ENCODE measurements at regions not wholly inside any gene's neighbourhood (a gene's known extent, or its start where the extent isn't known, plus 50 kb on each side); places are given as distances from the start of the nearest gene placed in this dataset.

DNA sequence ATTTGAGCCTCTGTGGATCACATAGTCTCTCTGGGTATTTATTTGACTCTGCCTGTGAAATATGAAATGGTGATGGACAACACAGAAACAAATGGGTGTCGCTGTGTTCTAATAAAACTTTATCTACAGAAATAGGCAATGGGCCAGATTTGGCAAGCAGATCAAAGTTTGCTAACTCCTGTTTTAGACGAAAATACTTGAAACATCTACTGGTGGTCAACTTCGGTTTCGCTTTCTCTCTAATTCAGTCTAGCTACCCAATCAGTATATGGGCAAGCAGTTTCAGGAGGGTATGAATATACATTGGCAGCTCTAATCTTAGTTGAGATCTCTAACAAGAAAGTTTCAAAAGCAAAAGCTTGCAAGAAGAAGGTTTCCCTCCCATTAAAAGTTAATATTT lies 60.1 kb upstream of the DYNLRB2 start:
- no peak for ATAC-seq
- TF ChIP-seq BACH2 (CRISPR knock-in tag; IDR thresholded peaks at IDR 0.05; ENCODE audit: borderline replicate concordance) (no peak), ZNF565 (CRISPR knock-in tag; conservative IDR thresholded peaks at IDR 0.05; ENCODE audit: low read depth) (no peak)

DNA sequence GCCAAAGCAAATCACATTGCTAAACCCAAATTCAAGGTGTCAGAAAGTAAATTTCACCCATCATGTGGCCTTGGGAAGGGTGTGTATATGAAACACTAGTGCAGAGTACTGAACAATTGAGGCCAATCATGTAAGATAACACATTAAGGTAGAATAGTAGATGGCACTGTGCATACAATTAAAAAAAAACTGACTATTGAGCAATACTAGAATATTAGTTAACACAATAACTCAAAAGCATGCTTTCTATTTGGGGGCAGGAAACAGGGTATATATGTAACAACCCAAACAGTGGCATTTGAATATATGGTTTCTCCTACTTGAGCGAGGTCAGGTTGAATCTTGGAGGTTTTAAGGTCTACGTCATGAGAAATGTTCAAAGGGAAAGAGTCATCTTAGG lies 63.0 kb upstream of the DYNLRB2 start:
- no peak for ATAC-seq
- no peak for TF ChIP-seq ARNTL (CRISPR knock-in tag; IDR thresholded peaks at IDR 0.05; ENCODE audit: borderline replicate concordance, low read depth)
- TF ChIP-seq ZNF70 (CRISPR knock-in tag; IDR thresholded peaks at IDR 0.05): no peak
- no peak for TF ChIP-seq ZFP3 (CRISPR knock-in tag; IDR thresholded peaks at IDR 0.05)
- TF ChIP-seq GLIS3 (CRISPR knock-in tag; IDR thresholded peaks at IDR 0.05): no peak
- no peak for TF ChIP-seq PPARA (CRISPR knock-in tag; IDR thresholded peaks at IDR 0.05; ENCODE audit: borderline replicate concordance)
- TF ChIP-seq SNAI2 (CRISPR knock-in tag; IDR thresholded peaks at IDR 0.05): no peak
- TF ChIP-seq, protein P1, sequence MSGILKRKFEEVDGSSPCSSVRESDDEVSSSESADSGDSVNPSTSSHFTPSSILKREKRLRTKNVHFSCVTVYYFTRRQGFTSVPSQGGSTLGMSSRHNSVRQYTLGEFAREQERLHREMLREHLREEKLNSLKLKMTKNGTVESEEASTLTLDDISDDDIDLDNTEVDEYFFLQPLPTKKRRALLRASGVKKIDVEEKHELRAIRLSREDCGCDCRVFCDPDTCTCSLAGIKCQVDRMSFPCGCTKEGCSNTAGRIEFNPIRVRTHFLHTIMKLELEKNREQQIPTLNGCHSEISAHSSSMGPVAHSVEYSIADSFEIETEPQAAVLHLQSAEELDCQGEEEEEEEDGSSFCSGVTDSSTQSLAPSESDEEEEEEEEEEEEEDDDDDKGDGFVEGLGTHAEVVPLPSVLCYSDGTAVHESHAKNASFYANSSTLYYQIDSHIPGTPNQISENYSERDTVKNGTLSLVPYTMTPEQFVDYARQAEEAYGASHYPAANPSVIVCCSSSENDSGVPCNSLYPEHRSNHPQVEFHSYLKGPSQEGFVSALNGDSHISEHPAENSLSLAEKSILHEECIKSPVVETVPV (CRISPR knock-in tag; IDR thresholded peaks at IDR 0.05): no peak
- TF ChIP-seq ZFP30 (CRISPR knock-in tag; IDR thresholded peaks at IDR 0.05): no peak
- no peak for TF ChIP-seq BACH2 (CRISPR knock-in tag; IDR thresholded peaks at IDR 0.05; ENCODE audit: borderline replicate concordance)
- TF ChIP-seq, protein P2, sequence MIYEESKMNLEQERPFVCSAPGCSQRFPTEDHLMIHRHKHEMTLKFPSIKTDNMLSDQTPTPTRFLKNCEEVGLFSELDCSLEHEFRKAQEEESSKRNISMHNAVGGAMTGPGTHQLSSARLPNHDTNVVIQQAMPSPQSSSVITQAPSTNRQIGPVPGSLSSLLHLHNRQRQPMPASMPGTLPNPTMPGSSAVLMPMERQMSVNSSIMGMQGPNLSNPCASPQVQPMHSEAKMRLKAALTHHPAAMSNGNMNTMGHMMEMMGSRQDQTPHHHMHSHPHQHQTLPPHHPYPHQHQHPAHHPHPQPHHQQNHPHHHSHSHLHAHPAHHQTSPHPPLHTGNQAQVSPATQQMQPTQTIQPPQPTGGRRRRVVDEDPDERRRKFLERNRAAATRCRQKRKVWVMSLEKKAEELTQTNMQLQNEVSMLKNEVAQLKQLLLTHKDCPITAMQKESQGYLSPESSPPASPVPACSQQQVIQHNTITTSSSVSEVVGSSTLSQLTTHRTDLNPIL (CRISPR knock-in tag; IDR thresholded peaks at IDR 0.05; ENCODE audit: low read depth): no peak
- TF ChIP-seq, protein P3, sequence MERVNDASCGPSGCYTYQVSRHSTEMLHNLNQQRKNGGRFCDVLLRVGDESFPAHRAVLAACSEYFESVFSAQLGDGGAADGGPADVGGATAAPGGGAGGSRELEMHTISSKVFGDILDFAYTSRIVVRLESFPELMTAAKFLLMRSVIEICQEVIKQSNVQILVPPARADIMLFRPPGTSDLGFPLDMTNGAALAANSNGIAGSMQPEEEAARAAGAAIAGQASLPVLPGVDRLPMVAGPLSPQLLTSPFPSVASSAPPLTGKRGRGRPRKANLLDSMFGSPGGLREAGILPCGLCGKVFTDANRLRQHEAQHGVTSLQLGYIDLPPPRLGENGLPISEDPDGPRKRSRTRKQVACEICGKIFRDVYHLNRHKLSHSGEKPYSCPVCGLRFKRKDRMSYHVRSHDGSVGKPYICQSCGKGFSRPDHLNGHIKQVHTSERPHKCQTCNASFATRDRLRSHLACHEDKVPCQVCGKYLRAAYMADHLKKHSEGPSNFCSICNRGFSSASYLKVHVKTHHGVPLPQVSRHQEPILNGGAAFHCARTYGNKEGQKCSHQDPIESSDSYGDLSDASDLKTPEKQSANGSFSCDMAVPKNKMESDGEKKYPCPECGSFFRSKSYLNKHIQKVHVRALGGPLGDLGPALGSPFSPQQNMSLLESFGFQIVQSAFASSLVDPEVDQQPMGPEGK (CRISPR knock-in tag; IDR thresholded peaks at IDR 0.05; ENCODE audit: borderline replicate concordance): no peak
- no peak for TF ChIP-seq ESRRG (CRISPR knock-in tag; IDR thresholded peaks at IDR 0.05)
- no peak for TF ChIP-seq ZNF565 (CRISPR knock-in tag; conservative IDR thresholded peaks at IDR 0.05; ENCODE audit: low read depth)
- TF ChIP-seq, protein P4, sequence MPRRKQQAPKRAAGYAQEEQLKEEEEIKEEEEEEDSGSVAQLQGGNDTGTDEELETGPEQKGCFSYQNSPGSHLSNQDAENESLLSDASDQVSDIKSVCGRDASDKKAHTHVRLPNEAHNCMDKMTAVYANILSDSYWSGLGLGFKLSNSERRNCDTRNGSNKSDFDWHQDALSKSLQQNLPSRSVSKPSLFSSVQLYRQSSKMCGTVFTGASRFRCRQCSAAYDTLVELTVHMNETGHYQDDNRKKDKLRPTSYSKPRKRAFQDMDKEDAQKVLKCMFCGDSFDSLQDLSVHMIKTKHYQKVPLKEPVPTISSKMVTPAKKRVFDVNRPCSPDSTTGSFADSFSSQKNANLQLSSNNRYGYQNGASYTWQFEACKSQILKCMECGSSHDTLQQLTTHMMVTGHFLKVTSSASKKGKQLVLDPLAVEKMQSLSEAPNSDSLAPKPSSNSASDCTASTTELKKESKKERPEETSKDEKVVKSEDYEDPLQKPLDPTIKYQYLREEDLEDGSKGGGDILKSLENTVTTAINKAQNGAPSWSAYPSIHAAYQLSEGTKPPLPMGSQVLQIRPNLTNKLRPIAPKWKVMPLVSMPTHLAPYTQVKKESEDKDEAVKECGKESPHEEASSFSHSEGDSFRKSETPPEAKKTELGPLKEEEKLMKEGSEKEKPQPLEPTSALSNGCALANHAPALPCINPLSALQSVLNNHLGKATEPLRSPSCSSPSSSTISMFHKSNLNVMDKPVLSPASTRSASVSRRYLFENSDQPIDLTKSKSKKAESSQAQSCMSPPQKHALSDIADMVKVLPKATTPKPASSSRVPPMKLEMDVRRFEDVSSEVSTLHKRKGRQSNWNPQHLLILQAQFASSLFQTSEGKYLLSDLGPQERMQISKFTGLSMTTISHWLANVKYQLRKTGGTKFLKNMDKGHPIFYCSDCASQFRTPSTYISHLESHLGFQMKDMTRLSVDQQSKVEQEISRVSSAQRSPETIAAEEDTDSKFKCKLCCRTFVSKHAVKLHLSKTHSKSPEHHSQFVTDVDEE (CRISPR knock-in tag; IDR thresholded peaks at IDR 0.05): no peak
- TF ChIP-seq TCF4 (CRISPR knock-in tag; IDR thresholded peaks at IDR 0.05; ENCODE audit: borderline replicate concordance): no peak
- no peak for TF ChIP-seq ZNF8 (CRISPR knock-in tag; IDR thresholded peaks at IDR 0.05)

DNA sequence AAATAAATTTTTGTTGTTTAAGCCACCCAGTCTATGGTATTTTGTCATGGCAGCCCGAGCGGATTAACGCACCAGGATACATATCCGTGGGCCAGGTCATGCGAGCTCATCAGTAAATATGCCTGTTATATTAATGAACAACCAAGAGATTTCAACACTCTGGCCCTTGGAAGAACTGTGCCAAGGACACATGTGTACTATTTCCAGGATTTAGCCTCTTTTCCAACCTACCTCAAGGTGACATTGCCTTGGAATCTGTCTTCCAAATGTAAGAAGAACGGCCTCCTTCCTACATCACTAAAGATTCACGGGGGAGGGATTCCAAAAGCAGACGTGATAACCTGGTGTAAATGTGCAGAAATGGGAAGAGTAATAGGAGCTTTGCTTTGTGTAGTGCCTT lies 72.8 kb upstream of the DYNLRB2 start:
- TF ChIP-seq ISL1 (CRISPR knock-in tag; IDR thresholded peaks at IDR 0.05) (no peak), ZFP3 (CRISPR knock-in tag; IDR thresholded peaks at IDR 0.05) (no peak), ZFP30 (CRISPR knock-in tag; IDR thresholded peaks at IDR 0.05) (no peak), ZNF565 (CRISPR knock-in tag; conservative IDR thresholded peaks at IDR 0.05; ENCODE audit: low read depth) (no peak)
- TF ChIP-seq, protein P1 (CRISPR knock-in tag; IDR thresholded peaks at IDR 0.05): no peak
- ATAC-seq: no peak

DNA sequence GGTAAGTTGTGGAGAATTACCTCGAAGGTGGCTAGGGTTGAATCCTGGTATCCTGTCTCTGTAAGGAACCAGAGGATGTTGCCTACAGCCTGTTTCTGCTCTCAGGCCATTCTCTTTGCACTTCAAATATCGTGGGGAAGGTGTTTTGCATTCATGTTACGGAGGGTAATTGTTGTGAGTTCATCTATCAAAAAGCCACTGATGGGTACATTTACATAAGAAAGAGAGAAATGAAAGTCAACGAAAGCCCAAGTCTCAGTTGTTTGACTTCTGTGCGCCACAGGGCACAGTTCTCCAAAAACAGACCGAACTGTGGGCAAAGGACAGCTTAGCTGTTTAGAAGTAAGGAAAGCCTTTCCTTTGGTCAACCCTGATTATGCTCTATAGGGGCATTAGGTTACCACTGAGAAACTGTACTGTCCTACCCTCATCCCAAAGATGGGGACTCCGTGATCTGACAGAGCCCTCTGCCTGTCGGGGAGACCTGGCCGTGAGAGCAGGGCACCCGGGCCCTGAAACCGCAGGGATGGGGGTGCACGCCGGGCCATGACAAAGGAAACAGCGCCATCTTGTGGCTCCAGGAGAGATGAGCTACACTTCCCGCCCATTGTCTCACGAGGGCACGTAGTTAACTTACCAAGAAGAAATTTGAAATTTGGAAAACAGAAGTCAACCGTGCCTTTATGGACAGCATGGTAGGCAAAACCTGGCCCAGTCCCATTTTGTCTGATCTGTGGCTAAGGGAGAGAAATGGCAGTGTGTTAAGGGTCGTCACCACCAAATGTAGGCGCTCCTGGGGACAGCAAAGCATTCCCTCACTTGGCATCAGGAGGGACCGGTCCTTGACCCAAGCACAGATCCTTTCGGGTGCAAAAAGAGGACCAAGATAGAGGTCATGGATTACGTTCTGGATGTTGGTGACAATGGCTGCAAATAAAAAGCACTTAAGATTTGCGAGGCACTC lies 74.5 kb upstream of the DYNLRB2 start:
- TF ChIP-seq ARNTL (CRISPR knock-in tag; IDR thresholded peaks at IDR 0.05; ENCODE audit: borderline replicate concordance, low read depth) (no peak), TOX (CRISPR knock-in tag; IDR thresholded peaks at IDR 0.05; ENCODE audit: borderline replicate concordance) (no peak), GLIS3 (CRISPR knock-in tag; IDR thresholded peaks at IDR 0.05) (no peak), ZNF565 (CRISPR knock-in tag; conservative IDR thresholded peaks at IDR 0.05; ENCODE audit: low read depth) (no peak), RARB (CRISPR knock-in tag; IDR thresholded peaks at IDR 0.05) (no peak), PPARA (CRISPR knock-in tag; IDR thresholded peaks at IDR 0.05; ENCODE audit: borderline replicate concordance) (no peak), ESRRG (CRISPR knock-in tag; IDR thresholded peaks at IDR 0.05) (no peak), CSDC2 (CRISPR knock-in tag; IDR thresholded peaks at IDR 0.05) (no peak), ZFP30 (CRISPR knock-in tag; IDR thresholded peaks at IDR 0.05) (no peak), SNAI2 (CRISPR knock-in tag; IDR thresholded peaks at IDR 0.05) (no peak), ZNF70 (CRISPR knock-in tag; IDR thresholded peaks at IDR 0.05) (no peak), BACH2 (CRISPR knock-in tag; IDR thresholded peaks at IDR 0.05; ENCODE audit: borderline replicate concordance) (no peak)
- TF ChIP-seq, protein P4 (CRISPR knock-in tag; IDR thresholded peaks at IDR 0.05): no peak
- no peak for ATAC-seq
